ENCODE measurements at regions not wholly inside any gene's neighbourhood (a gene's known extent, or its start where the extent isn't known, plus 50 kb on each side); places are given as distances from the start of the nearest gene placed in this dataset.

GRCh38 chr5:106185661-106186081 lies 1485.1 kb downstream of the EFNA5 start:
- DNase-seq (no peak), ATAC-seq (no peak)
- peaks cover 0 to 6% (median 0%) of the 10 kb centered on the region in 11 donors for H3K9me3 ChIP-seq
- 85 to 87% methylated on average over 3 of the region's 3 CpGs for WGBS, 2 donors
- no peaks in the 10 kb centered on the region for H3K36me3 ChIP-seq
- no peak overlapping the region for H3K4me3 ChIP-seq
- intact Hi-C loops (cut with DNase I) = no loop called here
- no peak overlapping the region for H3K27ac ChIP-seq
- TF ChIP-seq, protein P1, sequence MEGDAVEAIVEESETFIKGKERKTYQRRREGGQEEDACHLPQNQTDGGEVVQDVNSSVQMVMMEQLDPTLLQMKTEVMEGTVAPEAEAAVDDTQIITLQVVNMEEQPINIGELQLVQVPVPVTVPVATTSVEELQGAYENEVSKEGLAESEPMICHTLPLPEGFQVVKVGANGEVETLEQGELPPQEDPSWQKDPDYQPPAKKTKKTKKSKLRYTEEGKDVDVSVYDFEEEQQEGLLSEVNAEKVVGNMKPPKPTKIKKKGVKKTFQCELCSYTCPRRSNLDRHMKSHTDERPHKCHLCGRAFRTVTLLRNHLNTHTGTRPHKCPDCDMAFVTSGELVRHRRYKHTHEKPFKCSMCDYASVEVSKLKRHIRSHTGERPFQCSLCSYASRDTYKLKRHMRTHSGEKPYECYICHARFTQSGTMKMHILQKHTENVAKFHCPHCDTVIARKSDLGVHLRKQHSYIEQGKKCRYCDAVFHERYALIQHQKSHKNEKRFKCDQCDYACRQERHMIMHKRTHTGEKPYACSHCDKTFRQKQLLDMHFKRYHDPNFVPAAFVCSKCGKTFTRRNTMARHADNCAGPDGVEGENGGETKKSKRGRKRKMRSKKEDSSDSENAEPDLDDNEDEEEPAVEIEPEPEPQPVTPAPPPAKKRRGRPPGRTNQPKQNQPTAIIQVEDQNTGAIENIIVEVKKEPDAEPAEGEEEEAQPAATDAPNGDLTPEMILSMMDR (IDR thresholded peaks at IDR 0.05) = no peak
- no peaks in the 10 kb centered on the region for H3K27me3 ChIP-seq
- H3K4me1 ChIP-seq = no peaks in the 10 kb centered on the region

DNA sequence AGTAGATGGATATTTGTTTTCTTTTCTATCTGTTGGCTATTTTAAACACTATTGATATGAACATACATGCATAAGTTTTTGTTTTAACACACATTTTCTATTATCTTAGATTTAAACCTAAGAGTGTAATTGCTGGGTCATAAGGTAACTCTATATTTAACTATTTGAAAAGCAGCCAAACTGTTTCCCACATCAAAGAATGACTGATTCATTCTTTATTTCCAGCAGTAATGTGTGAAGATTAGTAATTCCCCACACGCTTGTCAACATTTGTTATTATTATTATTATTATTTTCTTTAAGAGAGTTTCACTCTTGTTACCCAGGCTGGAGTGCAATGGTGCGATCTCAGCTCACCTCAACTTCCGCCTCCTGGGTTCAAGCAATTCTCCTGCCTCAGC lies 1495.8 kb downstream of the EFNA5 start:
- ATAC-seq (no peak), DNase-seq (no peak)
- Histone ChIP-seq H3K36me3 (no peaks in the 10 kb centered on the region), H3K4me1 (no peaks in the 10 kb centered on the region), H3K27me3 (no peaks in the 10 kb centered on the region), H3K4me3 (no peak overlapping the region), H3K9me3 (peaks cover 0 to 28% (median 2%) of the 10 kb centered on the region in 11 donors), H3K27ac (no peak overlapping the region)
- intact Hi-C loops (cut with DNase I) = no loop called here
- TF ChIP-seq, protein P1 (IDR thresholded peaks at IDR 0.05) = no peak
- WGBS, 2 donors = 86 to 89% methylated on average over 3 of the region's 3 CpGs

DNA sequence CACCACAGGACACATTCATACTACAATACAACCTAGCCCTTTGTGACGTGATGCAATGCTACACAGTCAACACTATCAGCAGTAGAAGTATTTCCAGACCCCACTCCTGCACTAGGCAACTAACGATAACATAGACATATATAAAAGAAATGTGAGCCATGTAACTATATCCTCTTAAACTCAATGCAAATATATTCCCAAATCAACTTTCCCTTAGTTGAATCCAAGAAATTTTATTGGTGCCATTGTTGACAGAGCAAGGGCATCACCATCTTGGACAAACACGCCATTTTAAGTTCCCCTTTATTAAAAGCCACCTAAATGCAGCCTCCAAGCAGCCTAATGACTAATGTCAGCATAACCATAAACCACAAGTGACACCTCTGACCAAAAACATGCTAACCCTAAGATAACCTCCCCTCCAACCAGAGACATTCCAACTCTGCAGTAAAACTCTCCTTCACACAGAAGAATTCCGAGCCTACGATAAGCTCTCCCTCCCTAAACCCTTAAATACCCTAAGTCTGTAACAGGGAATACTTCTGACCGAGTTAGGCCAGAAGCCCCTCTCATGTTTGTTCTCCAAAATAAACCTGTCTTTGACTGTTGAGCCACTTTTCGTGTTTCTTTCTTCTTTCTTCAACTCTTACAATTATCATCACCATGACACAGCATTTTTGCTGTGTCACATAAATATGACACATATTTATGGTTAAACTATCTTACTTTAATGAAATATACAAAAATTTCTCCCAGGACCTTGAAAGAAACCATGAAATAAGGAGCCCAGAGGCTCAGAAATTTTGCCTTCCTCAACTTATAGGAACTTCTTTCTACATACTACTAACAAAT lies 1497.8 kb downstream of the EFNA5 start:
- Histone ChIP-seq H3K36me3 (no peaks in the 10 kb centered on the region), H3K9me3 (peaks cover 0 to 28% (median 2%) of the 10 kb centered on the region in 11 donors), H3K27me3 (no peaks in the 10 kb centered on the region), H3K27ac (no peak overlapping the region), H3K4me1 (no peaks in the 10 kb centered on the region), H3K4me3 (no peak overlapping the region)
- intact Hi-C loops (cut with DNase I) = no loop called here
- WGBS, 2 donors = 74 to 77% methylated on average over 7 of the region's 7 CpGs
- ATAC-seq = no peak
- DNase-seq = no peak
- TF ChIP-seq, protein P1 (IDR thresholded peaks at IDR 0.05) = no peak

GRCh38 chr5:106171708-106172107 lies 1499.0 kb downstream of the EFNA5 start:
- ATAC-seq (no peak), DNase-seq (no peak)
- WGBS, 2 donors = 91 to 92% methylated on average over 2 of the region's 2 CpGs
- H3K4me3 ChIP-seq = no peak overlapping the region
- no peaks in the 10 kb centered on the region for H3K4me1 ChIP-seq
- no peaks in the 10 kb centered on the region for H3K36me3 ChIP-seq
- H3K27me3 ChIP-seq = no peaks in the 10 kb centered on the region
- H3K9me3 ChIP-seq = peaks cover 0 to 19% (median 2%) of the 10 kb centered on the region in 11 donors
- TF ChIP-seq, protein P1 (IDR thresholded peaks at IDR 0.05) = no peak
- H3K27ac ChIP-seq = no peak overlapping the region
- intact Hi-C loops (cut with DNase I) = no loop called here
